Activated CD8-positive, alpha-beta memory T cell treated with anti-CD3 and anti-CD28 coated beads for 4 hours (primary cell): ENCODE measurements at regions not wholly inside any gene's neighbourhood (a gene's known extent, or its start where the extent isn't known, plus 50 kb on each side); places are given as distances from the start of the nearest gene placed in this dataset.

Source experiments
- DNase-seq, 2 donors: peaks; one replicate each; pipeline ENCODE4 v3.0.0-alpha.2; 2020; ENCODE audit warnings: low read depth in 2 of 2

DNA sequence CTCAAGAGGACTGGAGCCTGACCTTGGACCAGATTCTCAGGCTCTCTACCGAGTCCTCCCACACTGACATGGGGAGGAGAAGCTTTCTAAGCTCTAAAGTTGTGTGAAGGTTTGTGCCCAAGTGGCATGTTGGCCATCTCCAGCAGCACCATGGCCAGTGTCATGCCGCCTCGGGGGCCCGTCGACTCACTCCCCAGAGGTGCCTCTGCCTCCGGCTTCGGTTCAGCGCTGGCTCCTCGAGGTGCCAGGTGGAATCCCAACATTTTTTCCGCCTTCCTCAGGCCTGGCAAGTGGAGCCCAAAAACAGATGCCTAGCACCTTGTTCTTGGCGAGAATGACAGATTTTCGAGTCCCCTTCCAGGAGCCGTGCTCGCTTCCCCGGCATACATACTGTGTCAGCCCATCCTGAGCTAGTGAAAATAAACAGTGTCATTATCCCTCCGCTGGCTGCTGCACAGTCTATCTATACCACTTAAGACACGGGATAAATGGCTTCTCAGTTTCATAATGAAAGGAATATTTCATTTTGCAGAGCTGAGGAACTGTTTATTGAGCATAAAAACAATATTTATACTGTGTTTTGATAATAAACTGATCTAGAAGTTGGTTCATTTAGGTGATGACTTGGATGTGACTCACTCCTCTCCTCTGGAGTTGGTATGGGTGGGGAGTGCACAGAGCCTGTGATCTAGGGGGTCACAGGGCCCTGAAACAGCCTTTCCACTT, 328.5 kb upstream of the TLE3 start:
- no peak for DNase-seq

DNA sequence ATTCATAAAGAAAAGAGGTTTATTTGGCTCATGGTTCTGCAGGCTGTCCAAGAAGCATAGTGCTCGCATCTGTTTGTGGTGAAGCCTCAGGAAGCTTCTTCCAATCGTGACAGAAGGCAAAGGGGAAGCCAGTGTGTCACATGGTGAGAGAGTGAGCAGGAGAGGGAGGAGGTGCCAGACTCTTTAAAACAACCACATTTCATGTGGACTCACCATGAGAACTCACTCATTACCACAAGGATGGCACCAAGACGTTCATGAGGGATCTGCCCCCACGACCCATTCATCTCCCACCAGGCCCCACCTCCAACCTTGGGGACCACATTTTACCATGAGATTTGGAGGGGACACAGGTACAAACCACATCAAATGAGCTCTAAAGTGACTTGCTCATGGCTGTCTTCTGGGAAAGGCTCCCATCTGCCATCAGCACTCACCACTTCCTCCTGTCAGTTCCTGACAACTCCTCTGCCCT, 327.3 kb upstream of the TLE3 start:
- no peak for DNase-seq

DNA sequence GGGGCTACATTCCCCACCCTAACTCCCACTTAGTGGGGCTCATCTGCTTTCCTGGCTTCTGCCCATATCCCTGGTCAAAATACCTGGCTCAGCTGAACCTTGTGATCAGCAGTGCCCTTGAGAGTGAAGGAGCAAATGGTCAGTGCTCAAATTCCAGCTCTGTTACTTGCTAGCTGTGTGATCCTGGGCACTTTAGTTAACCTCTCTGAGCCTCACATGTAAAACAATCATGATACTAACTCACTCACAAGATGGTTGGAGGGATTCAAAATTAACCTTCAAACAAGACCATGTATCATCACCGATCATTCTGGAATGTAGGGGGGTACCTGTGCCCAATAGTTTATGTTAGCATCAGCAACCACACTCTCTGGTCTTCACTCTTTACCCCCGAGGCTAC, 325.6 kb upstream of the TLE3 start:
- no peak for DNase-seq

DNA sequence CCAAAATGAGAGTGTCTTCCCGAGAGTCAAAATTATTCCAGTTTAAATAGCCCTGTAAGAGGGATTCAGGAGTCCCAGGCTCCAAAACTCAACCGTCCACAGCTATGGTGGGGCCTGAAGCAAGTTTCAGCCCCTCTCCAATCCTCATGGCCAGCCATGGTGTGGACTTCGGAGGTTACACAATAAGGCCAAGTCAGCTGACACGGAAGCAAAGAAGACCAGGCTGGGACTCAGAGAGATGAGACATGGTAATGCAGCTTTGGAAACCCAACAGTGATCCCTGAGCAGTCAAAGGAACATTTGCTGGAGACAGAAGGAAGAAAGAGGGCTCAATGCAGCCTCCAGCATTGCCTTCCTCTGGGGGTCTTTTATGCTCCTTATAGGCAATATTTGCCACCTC, 324.6 kb upstream of the TLE3 start:
- DNase-seq, result no peak

DNA sequence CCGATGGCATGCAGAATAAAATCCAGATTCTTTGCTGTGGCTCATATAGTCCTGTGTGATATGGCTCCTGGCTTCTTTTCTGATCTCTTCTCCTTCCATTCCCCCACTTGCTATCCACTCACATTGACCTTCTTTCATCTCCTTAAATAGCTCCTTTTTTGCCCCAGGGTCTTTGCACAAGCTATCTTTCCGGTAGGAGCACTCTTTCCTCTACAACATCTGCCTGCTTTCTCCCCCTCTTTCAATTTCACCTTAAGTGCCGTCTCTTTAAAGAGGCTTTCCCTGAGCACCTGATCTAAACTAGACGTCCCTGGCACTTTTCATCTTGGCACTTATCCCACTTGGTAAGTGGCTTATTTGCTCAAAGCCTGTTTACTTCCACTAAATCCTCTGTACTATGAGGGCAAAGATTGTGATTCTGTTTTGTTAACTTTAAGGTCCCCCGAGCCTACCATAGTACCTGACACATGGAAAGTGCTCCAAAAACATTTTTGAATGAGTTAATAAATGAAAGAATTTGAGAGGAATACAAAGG, 323.3 kb upstream of the TLE3 start:
- DNase-seq, result no peak

DNA sequence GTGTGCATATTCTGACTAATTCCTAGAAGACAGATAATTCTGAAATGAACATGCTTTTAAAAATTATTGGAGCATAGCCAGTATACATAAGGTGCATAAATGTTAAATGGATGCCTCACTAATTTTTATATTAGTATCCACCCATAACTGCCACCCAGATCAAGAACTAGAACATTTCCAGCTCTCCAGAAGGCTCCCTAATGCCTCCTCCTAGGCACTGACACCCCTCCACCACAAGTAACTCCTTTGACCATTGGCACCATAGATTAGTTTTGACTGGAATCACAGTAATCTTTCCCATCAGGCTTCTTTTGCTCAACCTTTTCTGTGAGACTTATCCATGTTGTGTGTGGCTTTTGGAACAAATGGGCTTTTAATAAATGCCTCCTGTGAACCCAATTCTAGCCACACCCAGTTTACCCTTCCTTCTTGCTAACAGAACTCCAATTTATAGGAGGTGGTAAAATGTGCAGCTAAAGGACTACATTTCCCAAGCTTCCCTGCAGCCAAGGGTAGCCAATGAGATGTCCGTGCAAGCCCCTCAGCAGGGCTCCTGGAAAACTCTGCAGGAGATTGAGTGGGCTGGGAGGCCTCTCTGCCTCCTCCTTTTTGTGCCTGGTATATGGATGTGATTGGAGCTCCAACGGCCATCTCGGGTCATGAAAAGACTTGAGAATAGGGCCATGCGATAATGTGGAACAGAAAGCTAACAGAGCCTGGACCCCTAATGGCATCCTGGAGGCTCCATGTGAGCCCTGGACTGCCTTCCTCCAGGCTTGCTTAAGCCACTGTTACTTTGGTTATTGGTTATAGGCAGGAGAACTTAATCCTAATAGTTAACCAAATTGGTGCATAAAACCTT, 322.6 kb upstream of the TLE3 start:
- no peak for DNase-seq

DNA sequence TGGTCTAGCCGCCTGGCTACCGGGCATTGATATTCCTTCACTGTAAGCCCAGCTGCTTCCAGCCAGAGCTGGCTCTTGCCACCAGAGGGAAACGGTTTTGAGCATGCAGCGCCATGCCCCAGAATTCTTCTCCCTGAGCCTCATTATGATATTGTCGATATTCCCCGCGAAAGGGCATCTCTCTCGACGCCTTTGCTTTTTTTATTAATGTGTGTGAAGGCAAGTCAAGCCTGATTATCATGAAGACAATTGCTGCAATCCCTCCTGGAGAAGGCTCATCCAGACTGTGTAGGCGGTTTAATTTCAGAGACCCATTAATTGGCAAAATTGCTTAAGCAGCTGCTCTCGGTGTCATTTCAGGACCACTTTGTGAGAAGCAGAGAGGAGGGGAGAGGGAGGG, 321.2 kb upstream of the TLE3 start:
- no peak for DNase-seq

DNA sequence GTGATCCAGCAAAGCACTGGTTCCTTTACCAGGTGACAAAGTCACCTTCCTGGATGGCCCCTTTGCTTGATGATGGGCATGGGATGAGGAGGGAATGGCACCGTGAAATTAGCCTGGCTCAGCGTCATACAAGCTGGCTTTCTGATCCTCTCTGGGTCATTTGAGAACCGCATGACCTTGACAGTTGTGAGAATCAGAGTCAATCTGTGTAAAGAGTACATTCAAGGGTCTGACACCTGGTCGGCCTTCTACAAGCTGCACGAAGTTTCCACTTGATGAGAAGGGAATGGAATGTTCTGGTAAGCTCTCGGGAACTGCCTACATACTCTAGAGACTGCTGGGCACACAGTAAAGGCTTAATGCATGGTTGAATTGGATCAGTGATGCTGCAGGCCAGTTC, 319.8 kb upstream of the TLE3 start:
- no peak for DNase-seq

DNA sequence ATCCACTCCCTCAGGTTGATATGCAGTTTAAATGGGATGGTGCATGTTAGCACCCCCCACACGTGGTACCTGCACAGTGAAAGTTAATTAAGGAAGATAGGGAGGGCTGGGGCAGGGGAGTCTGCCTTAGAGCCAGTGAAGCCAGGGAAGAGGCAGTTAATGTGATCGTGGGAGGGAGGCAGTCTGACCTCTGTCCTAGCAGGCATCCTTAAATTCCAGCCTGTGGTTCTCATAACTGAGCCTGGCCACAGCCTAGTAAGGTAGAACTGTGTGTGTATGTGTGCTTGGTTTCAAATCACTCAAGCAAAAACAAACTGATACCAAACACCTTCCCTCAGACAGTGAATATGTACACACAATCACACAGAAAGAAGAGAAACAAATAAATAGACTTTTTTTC, 319.1 kb upstream of the TLE3 start:
- DNase-seq, result no peak

DNA sequence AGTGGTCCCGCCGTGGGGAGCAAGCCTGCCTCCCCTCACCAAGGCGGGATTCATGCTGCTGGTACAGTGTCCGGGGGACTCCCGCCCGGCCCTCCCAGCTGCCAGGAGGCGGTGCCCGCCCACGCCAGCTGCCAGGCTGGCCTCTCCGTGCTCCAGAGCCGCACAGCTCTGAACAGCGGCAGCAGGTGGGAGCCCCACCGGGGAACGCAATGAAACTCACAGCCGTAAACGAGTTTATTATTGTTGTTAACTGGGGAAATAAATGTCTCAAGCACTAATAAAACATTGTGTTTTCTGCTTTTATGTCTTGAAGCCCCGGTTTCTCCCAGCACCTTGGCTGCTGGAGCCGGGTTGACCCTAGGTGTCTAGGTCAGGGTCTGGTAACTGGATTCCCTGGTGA, 317.7 kb upstream of the TLE3 start:
- DNase-seq, result no peak

DNA sequence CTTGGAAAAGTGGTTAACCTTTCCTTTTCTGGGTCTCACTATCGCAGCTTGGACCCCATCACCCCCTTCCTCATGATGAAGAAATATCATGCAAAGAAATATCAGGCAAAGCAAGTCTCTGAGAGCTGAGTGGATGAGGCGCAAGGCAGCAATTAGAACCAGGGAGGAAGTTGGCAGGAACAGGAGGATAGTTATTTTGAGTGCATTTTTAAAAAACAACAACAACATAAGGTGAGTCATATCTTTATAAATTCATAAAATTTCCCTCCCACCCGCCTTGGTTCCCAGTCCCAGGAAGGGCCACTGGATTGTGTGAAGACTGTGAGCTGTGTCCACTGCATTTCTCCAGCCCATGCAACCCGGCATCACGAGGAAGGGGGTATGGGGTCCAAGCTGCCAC, 316.9 kb upstream of the TLE3 start:
- no peak for DNase-seq

DNA sequence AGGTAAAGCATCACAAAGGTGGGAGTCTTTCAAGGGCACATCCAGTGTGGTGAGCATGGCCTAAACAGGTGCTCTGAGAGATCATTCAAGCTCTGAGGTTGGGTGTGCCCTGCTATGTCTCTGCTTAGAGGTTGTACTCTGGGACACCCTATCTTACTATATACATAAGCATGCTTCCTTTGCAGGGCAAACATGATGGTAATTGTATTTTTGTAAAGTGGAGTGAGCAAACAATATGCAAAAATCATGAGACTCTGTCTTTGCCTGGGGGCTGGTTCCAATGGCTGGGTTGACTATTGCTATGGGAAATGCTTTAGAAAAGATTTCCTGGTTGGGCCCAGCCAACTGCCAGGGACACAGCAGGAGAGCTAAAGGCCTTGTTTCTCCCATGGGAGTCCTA, 315.1 kb upstream of the TLE3 start:
- DNase-seq, result no peak

DNA sequence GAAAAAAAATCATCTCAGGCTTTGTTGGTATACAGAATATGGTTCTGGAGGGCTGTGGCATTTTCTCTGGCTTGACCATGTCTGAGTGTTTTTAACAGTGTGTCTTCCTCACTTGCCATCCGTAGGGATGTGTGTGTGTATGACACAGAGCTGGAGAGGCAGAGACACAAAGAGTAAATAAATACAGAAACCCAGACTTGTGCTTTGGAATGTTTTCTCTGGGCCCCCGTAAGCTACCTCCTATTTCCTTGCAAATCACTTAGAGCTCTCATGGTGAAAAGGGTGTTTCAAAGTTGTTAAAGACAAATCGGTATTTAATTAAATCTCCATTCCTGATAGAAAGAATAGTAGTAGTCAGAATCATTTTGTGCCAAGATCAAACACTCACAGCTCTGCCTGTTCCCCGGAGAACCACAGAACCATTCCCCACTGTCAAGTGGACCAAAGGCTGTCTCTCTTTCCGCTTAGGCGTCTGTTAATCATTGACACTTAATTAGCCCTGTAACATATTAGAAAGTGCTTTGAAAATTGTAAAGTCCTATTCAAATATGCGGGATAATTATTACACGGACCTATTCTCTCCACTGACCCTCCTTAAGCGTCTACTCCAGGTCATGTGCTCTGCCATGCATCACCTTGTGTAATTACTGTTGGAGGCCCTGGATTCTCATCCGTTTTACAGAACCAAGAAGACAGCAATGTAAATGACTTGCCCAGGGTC, 313.6 kb upstream of the TLE3 start:
- no peak for DNase-seq

DNA sequence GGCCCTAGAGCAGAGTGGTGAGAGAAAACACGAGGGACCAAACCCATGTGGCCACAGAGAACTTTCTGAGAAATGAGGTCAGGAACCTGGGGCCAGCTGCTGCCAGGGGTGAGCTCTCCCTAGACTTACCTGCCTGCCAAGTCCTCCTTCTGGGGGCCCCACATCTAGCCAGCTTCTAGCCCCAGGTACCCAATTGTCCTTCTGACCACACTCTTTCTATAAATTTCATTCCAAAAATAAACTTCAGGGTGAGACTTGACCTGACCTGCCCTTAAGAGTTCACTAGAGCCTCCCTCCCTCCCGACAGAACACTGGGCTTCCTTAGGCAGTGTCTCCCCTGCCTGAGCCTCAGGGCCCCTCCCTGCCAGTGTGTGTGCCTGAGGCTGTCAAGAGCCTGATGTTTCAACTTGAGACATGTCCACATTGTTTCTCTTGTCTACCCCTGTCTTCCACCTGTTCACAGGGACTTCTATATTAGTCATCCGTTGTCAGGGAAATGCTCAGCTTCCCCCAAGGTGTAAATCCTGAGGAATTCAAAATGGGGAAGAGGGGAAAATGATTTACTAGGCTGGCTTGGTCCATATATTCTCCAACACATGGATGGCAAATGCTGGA, 312.8 kb upstream of the TLE3 start:
- DNase-seq, result no peak

DNA sequence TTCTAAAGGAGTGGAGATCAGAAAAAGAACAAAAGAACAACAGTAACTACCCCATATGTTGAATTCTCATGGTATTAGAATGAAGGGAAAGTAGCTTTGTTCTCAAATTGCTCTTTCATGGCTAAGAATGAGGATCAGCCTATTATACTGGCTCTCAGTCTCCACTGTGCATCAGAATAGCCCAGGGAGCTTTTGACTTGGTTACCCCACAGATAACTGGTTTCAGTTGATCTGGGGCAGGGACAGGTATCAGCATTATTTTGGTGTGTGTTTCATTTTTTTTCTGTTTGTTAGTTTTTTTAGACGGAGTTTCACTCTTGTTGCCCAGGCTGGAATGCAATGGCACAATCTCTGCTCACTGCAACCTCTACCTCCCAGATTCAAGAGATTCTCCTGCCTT, 311.7 kb upstream of the TLE3 start:
- no peak for DNase-seq

DNA sequence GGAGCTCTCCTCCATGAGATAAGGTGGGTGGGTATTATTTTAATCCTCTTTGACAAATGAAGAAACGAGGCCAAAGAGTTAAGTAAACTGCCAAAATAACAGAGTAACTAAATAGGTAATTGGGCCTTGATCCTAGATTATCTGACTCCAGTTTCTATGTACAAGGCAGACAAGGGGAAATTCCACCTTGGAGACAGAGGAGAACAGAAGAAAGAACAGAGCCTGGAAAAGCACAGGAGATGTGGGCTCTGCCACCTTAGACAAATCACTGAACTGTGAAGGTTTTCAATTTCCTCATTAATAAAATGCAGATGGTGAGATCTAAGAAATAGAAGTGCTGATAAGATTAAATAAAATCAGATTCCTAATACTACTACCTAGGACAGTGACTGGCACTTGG, 310.2 kb upstream of the TLE3 start:
- no peak for DNase-seq

DNA sequence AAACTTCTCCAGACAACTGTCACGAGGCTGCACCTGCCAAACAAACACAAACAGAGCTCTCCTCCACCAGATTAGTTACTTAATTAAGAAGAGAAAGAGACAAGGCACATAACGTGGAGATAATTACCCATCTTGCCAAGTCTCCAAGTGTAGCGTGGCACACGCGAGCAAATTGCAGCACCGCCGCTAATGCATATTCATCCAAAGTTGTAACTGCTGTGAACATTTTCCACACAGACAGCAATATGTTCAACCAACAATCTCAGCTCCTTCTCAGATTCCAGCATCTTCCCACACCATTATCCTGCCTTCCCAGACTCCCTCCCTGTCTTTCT, 309.6 kb upstream of the TLE3 start:
- no peak for DNase-seq

DNA sequence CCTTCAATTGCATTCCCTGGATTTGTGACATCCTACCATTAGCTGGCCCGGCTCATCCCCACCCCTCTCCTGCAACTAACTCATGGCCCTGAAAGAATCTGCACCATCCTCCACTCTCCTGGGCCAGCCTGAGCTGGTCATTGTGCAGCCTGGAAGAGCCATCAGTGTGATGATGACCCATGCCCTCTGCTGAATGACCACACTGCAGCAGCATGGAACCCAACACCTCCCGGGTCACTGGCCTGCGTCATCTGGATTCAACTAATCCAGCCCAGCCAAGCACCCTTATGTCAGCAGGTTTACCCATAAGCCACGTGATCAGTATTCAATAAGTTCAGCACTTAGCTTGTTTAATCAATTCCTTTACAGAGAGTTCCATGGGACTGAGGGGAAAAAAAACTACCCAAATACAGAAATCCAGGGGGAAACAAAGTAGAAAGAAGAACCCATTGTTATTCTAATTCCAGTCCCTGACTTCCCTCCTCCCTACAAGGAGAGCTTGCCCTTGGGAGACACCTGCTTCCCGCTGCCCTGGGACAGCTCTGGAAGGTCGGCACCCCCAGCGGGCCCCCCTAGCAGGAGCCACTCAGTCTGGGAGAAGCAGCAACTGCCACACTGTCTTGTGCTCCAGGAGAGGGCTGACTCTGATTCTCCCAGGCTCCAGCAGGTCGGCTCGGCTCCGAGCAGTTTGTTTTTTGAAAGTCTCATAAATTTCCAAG, 309.1 kb upstream of the TLE3 start:
- no peak for DNase-seq

DNA sequence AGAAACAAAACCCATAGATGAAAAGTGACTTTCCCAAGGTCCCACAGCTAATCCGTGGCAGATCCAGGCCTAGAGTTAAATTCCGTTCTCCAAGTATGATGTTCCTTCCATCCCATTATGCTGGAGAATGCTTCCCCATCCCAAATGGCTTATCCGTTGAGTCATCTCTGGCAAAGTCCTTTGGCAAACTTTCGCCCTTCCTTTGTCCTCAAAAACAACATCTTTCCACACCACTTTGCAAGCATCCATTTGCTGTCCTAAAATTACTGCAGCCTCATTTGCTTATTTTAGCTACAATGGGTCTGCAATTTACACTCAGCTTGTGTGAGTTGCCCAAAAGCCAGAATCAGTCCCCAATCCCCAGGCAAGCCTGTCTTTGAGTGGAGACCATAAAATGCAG, 304.0 kb upstream of the TLE3 start:
- DNase-seq, result no peak

DNA sequence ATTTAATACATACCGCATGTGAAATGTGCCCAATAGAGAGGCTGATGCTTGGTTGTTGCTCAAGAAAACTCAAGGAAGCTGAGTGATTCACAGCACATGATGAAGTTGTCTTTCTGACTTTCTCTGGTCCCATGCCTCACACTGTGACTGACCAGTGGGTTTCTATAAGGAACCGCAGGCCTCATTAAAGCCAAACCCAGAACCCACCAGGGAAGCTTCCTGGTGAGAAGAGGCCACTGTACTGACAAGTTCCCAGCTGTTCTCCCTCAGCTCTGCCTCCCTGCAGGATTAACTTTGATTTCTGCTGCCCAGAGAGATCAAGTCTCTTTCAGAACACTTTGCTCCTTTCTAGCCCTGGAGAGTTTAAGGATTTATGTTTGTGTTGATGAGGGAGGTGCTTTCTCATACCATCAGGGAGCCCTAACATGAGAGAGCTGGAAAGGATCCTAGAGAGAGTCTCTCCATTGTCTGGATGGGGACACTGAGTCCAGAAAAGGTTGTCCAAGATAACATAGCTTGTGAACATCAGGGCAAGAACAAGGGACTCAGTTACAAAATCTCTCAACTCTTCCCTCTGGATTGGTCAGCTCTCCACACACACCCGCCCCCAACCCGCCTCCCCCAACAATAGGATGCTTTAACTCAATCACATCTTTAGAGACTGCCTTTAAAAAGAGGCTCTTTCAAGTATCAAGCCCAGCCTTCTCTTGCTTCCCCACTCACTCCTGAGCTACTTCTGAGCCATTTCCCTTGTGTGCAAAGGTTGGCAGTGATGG, 303.2 kb upstream of the TLE3 start:
- DNase-seq, result no peak

DNA sequence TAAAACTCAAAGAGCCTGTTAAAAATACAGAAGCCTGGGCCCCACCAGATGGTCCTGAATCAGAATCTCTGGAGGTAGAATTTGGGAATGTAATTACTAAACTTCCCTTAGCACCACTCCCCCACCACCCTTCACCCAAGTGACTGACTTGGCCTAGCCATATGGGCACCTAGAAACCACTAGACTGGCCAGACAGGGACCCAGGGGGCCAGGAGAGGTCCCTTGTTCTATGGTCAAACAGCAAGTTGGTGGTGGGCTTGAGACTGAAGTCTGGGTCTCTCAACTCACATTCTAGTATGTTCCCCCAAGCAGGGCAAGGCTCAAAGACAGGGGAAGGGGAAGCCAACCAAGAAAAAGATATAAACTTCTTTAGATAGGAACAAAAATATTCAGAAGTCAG, 301.5 kb upstream of the TLE3 start:
- no peak for DNase-seq
